ENCODE measurements at regions not wholly inside any gene's neighbourhood (a gene's known extent, or its start where the extent isn't known, plus 50 kb on each side); places are given as distances from the start of the nearest gene placed in this dataset.

- Histone ChIP-seq H2AFZ (no peak overlapping the region), H3K4me3 (no peak overlapping the region), H3K79me2 (replicated peaks; ENCODE audit: insufficient read depth) (no peaks in the 10 kb centered on the region), H3K4me2 (no peak overlapping the region), H3K9me2 (ENCODE audit: insufficient read depth) (no peaks in the 10 kb centered on the region), H3K27ac (ENCODE audit: low read depth) (no peak overlapping the region), H3K36me3 (ENCODE audit: insufficient read depth) (no peaks in the 10 kb centered on the region), H3K4me1 (ENCODE audit: insufficient read depth) (no peaks in the 10 kb centered on the region), H4K20me1 (replicated peaks; ENCODE audit: insufficient read depth) (no peaks in the 10 kb centered on the region), H3F3A (replicated peaks; ENCODE audit: low read depth) (no peaks in the 10 kb centered on the region), H3K27me3 (ENCODE audit: insufficient read depth) (no peaks in the 10 kb centered on the region)
- TF ChIP-seq ZNF331 (CRISPR knock-in tag; IDR thresholded peaks at IDR 0.05; ENCODE audit: low read depth) = no peak
- no peak for TF ChIP-seq POLR2AphosphoS5 (IDR thresholded peaks at IDR 0.05; ENCODE audit: low read depth)
- no peak for TF ChIP-seq JUNB (IDR thresholded peaks at IDR 0.05; ENCODE audit: unreplicated experiment)
- TF ChIP-seq NANOG (IDR thresholded peaks at IDR 0.05; ENCODE audit: borderline replicate concordance) = no peak
- no peak for TF ChIP-seq ETS1 (IDR thresholded peaks at IDR 0.05)
- TF ChIP-seq STAT1 (IDR thresholded peaks at IDR 0.05; ENCODE audit: unreplicated experiment) = no peak
- TF ChIP-seq, protein P1, sequence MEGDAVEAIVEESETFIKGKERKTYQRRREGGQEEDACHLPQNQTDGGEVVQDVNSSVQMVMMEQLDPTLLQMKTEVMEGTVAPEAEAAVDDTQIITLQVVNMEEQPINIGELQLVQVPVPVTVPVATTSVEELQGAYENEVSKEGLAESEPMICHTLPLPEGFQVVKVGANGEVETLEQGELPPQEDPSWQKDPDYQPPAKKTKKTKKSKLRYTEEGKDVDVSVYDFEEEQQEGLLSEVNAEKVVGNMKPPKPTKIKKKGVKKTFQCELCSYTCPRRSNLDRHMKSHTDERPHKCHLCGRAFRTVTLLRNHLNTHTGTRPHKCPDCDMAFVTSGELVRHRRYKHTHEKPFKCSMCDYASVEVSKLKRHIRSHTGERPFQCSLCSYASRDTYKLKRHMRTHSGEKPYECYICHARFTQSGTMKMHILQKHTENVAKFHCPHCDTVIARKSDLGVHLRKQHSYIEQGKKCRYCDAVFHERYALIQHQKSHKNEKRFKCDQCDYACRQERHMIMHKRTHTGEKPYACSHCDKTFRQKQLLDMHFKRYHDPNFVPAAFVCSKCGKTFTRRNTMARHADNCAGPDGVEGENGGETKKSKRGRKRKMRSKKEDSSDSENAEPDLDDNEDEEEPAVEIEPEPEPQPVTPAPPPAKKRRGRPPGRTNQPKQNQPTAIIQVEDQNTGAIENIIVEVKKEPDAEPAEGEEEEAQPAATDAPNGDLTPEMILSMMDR (conservative IDR thresholded peaks at IDR 0.05; ENCODE audit: low read depth in 2 of 2) = no peak
- TF ChIP-seq ZNF114 (CRISPR knock-in tag; IDR thresholded peaks at IDR 0.05) = no peak
- no peak for TF ChIP-seq EZH2phosphoT487 (IDR thresholded peaks at IDR 0.05; ENCODE audit: unreplicated experiment)
- TF ChIP-seq CREB1 (CRISPR knock-in tag; IDR thresholded peaks at IDR 0.05; ENCODE audit: low read depth) = no peak
- no peak for TF ChIP-seq ZNF462 (CRISPR knock-in tag; IDR thresholded peaks at IDR 0.05)
- no peak for TF ChIP-seq EZH2 (IDR thresholded peaks at IDR 0.05; ENCODE audit: low read depth, unreplicated experiment)
- TF ChIP-seq, protein P2, sequence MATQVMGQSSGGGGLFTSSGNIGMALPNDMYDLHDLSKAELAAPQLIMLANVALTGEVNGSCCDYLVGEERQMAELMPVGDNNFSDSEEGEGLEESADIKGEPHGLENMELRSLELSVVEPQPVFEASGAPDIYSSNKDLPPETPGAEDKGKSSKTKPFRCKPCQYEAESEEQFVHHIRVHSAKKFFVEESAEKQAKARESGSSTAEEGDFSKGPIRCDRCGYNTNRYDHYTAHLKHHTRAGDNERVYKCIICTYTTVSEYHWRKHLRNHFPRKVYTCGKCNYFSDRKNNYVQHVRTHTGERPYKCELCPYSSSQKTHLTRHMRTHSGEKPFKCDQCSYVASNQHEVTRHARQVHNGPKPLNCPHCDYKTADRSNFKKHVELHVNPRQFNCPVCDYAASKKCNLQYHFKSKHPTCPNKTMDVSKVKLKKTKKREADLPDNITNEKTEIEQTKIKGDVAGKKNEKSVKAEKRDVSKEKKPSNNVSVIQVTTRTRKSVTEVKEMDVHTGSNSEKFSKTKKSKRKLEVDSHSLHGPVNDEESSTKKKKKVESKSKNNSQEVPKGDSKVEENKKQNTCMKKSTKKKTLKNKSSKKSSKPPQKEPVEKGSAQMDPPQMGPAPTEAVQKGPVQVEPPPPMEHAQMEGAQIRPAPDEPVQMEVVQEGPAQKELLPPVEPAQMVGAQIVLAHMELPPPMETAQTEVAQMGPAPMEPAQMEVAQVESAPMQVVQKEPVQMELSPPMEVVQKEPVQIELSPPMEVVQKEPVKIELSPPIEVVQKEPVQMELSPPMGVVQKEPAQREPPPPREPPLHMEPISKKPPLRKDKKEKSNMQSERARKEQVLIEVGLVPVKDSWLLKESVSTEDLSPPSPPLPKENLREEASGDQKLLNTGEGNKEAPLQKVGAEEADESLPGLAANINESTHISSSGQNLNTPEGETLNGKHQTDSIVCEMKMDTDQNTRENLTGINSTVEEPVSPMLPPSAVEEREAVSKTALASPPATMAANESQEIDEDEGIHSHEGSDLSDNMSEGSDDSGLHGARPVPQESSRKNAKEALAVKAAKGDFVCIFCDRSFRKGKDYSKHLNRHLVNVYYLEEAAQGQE (IDR thresholded peaks at IDR 0.05; ENCODE audit: unreplicated experiment) = no peak
- H3K36me3 Mint-ChIP-seq (ENCODE audit: low read depth) = no peaks in the 10 kb centered on the region
- no peaks in the 10 kb centered on the region for H3K27me3 Mint-ChIP-seq (ENCODE audit: insufficient read depth, low read depth, poor library complexity)
- H3K4me3 Mint-ChIP-seq = no peak overlapping the region
- no peak overlapping the region for H3K27ac Mint-ChIP-seq
- DNase-seq (ENCODE audit: low spot score) (no peak), ATAC-seq (no peak)
- H3K4me1 Mint-ChIP-seq = no peaks in the 10 kb centered on the region
- no peaks in the 10 kb centered on the region for H3K9me3 Mint-ChIP-seq
Observed at GRCh38 chr13:57326532-57326931, 159.5 kb downstream of the PRR20E start.

All from GM23338 (cell line).